DOHH2 (cell line): ENCODE measurements at regions not wholly inside any gene's neighbourhood (a gene's known extent, or its start where the extent isn't known, plus 50 kb on each side); places are given as distances from the start of the nearest gene placed in this dataset.

Experiments
- H3F3A ChIP-seq: fragments of 200-600 bp; sonication (generic), shearing (Covaris generic); 2 replicates; pipeline ENCODE4 v1.6.0; 2016; ENCODE audit warnings: antibody characterized with exemption, mild to moderate bottlenecking; ENCODE audit not compliant: control insufficient read depth, insufficient read depth
- H3K27ac ChIP-seq: fragments of 200-600 bp; sonication (generic); 2 replicates; pipeline ENCODE4 v1.5.1; 2014; ENCODE audit warnings: low read depth, mild to moderate bottlenecking, low read length, moderate library complexity
- H3K27me3 ChIP-seq: fragments of 200-600 bp; sonication (generic); 2 replicates; pipeline ENCODE4 v1.6.1; 2014; ENCODE audit warnings: mild to moderate bottlenecking, low read length, mixed read lengths; ENCODE audit not compliant: control insufficient read depth
- H3K36me3 ChIP-seq: fragments of 200-600 bp; sonication (generic); 2 replicates; pipeline ENCODE4 v1.6.1; 2014; ENCODE audit warnings: mild to moderate bottlenecking, low read length, moderate library complexity, mixed read lengths; ENCODE audit not compliant: control insufficient read depth
- H3K4me1 ChIP-seq: fragments of 200-600 bp; sonication (generic); 2 replicates; pipeline ENCODE4 v1.6.1; 2014; ENCODE audit warnings: mild to moderate bottlenecking, low read length, mixed read lengths; ENCODE audit not compliant: control insufficient read depth
- H3K4me2 ChIP-seq: fragments of 200-600 bp; sonication (generic); 2 replicates; pipeline ENCODE4 v1.6.0; 2014; ENCODE audit warnings: mild to moderate bottlenecking, low read length, moderate library complexity
- H3K4me3 ChIP-seq: fragments of 200-600 bp; sonication (generic); 2 replicates; pipeline ENCODE4 v1.5.1; 2014; ENCODE audit warnings: mild to moderate bottlenecking, low read length, mixed read lengths
- H3K79me2 ChIP-seq: fragments of 200-600 bp; sonication (generic); 2 replicates; pipeline ENCODE4 v1.6.1; 2014; ENCODE audit warnings: mild to moderate bottlenecking, low read length, mixed read lengths; ENCODE audit not compliant: control insufficient read depth
- H3K9me2 ChIP-seq: fragments of 200-600 bp; sonication (generic); replicated peaks from 2 replicates; pipeline ENCODE4 v1.6.1; 2014; ENCODE audit warnings: mild to moderate bottlenecking, low read length, mixed read lengths; ENCODE audit not compliant: control insufficient read depth
- H3K9me3 ChIP-seq: fragments of 200-600 bp; sonication (generic); 2 replicates; pipeline ENCODE4 v1.6.1; 2014; ENCODE audit warnings: antibody characterized with exemption, low read length, mixed read lengths; ENCODE audit not compliant: control insufficient read depth, insufficient read depth
- H4K20me1 ChIP-seq: fragments of 200-600 bp; sonication (generic); 2 replicates; pipeline ENCODE4 v1.6.0; 2014; ENCODE audit warnings: low read depth, mild to moderate bottlenecking, antibody characterized with exemption, low read length, moderate library complexity; ENCODE audit not compliant: control insufficient read depth, insufficient read depth
- EZH2phosphoT487 ChIP-seq: fragments of 200-600 bp; sonication (generic); IDR thresholded peaks from 2 replicates; pipeline ENCODE4 v1.6.1; 2017; ENCODE audit warnings: borderline replicate concordance, mild to moderate bottlenecking, antibody characterized with exemption, low read length, moderate library complexity, mixed read lengths
- TF ChIP-seq, protein P1 (sequence below): fragments of 200-600 bp; sonication (generic); IDR thresholded peaks from one replicate; pipeline ENCODE4 v1.5.1; 2014; ENCODE audit warnings: antibody characterized with exemption, mild to moderate bottlenecking, low read depth, low read length; ENCODE audit not compliant: poor library complexity, severe bottlenecking

DNA sequence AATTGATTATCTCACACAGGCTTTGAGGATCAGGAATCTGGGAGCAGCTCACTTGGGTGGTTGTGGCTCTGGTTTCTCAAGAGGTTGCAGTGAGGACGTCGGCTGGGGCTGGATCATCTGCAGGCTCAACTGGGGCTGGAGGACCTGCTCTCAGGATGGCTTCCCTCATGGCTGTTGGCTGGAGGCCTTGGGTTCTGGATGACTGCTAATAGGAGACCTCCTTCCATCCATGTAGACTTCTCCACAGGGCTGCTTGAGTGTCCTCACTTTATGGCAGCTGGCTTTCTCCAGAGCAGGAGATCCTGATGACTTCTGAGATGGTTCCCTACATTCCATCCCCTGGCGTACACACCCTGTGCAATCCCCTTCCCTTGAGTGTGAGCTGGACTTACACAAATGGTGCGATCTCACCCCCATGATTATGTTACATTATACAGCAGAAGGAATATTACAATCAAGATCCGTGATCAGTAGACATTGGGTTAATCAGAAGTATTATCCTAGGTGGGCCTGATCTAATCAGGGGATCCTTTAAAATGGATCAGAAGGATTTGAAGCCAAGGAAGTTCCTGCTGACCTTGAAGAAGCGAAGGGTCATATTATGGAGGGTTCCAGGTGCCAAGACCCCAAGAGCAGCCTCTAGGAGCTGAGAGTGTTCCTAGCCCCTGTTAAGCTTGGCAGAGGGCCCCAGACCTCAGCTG, 122.2 kb downstream of the CXCL12 start:
- no peaks in the 10 kb centered on the region for H3K79me2 ChIP-seq
- H3K4me1 ChIP-seq = no peaks in the 10 kb centered on the region
- no peak overlapping the region for H3K4me3 ChIP-seq
- no peak overlapping the region for H3K27ac ChIP-seq
- H3F3A ChIP-seq = no peaks in the 10 kb centered on the region
- no peaks in the 10 kb centered on the region for H3K9me2 ChIP-seq
- H3K36me3 ChIP-seq = no peaks in the 10 kb centered on the region
- no peak overlapping the region for H3K4me2 ChIP-seq
- no peaks in the 10 kb centered on the region for H3K9me3 ChIP-seq
- H4K20me1 ChIP-seq = no peaks in the 10 kb centered on the region
- no peaks in the 10 kb centered on the region for H3K27me3 ChIP-seq
- no peak for TF ChIP-seq EZH2phosphoT487
- TF ChIP-seq, protein P1, sequence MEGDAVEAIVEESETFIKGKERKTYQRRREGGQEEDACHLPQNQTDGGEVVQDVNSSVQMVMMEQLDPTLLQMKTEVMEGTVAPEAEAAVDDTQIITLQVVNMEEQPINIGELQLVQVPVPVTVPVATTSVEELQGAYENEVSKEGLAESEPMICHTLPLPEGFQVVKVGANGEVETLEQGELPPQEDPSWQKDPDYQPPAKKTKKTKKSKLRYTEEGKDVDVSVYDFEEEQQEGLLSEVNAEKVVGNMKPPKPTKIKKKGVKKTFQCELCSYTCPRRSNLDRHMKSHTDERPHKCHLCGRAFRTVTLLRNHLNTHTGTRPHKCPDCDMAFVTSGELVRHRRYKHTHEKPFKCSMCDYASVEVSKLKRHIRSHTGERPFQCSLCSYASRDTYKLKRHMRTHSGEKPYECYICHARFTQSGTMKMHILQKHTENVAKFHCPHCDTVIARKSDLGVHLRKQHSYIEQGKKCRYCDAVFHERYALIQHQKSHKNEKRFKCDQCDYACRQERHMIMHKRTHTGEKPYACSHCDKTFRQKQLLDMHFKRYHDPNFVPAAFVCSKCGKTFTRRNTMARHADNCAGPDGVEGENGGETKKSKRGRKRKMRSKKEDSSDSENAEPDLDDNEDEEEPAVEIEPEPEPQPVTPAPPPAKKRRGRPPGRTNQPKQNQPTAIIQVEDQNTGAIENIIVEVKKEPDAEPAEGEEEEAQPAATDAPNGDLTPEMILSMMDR = no peak

DNA sequence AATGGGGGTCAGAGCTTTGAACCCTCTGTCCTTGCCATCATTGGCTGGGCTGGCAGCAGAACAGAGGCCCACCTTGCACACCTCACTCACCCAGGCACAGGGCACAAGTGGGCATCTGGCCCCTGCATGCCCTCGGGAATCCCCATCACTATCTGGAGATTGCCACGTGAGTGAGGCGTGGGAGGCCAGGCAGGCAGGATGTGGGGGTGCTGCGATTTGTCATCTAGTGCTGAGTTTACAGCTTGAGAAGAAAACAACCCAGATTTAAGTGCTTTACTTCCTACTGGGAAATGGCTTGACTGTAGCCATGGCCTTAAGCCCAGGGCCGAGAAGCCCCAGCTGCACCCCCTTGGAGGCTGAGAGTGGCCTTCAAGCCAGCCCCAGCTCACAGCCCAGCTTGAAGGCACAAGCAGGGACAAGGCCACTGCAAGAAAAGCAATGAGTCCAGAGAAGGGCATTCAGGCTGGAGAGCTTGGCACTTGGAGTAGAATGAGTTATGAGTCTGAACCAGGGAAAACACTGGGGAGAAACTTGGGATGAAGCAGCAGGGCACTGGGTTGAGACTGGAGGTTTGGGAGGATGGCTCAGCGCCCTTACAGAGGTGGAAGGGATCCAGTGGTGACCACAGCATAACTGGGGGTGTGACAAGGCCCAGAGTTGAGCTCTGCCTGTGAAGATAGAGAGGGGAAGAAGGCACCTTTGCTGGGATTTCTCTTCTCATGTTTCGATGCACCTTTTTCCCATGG, 123.0 kb downstream of the CXCL12 start:
- Histone ChIP-seq H3K4me3 (no peak overlapping the region), H3K27me3 (no peaks in the 10 kb centered on the region), H3K9me2 (no peaks in the 10 kb centered on the region), H3K4me1 (no peaks in the 10 kb centered on the region), H3F3A (no peaks in the 10 kb centered on the region), H3K79me2 (no peaks in the 10 kb centered on the region), H3K4me2 (no peak overlapping the region), H3K36me3 (no peaks in the 10 kb centered on the region), H3K27ac (no peak overlapping the region), H3K9me3 (no peaks in the 10 kb centered on the region), H4K20me1 (no peaks in the 10 kb centered on the region)
- no peak for TF ChIP-seq EZH2phosphoT487
- TF ChIP-seq, protein P1 = no peak

DNA sequence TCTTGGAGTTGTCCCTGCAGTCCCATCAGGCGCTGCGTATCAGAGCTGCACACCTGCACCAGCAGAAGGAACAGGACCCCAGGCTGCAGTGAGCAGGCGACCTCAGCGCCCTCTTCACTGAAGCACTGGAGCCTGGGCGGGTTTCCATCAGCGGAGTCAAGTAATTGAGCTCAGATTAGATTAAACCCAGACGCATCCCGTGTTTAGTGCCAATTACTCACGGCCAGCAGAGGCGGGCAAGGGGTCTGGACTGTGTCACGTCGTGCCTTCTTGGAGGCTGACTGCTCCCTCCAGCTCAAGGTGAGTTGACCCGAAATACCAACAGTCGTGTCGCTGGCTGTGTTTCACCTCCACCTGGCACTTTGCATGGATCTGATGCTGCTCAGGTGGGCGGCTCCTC, 123.6 kb downstream of the CXCL12 start:
- Histone ChIP-seq H3K4me2 (no peak overlapping the region), H3K36me3 (no peaks in the 10 kb centered on the region)

More for the DNA sequence above, 123.6 kb downstream of the CXCL12 start:
- H4K20me1 ChIP-seq = no peaks in the 10 kb centered on the region
- H3K27ac ChIP-seq = no peak overlapping the region
- H3K79me2 ChIP-seq = no peaks in the 10 kb centered on the region
- no peaks in the 10 kb centered on the region for H3K4me1 ChIP-seq
- no peaks in the 10 kb centered on the region for H3K9me2 ChIP-seq
- TF ChIP-seq, protein P1 = no peak
- no peak for TF ChIP-seq EZH2phosphoT487
- H3K27me3 ChIP-seq = no peaks in the 10 kb centered on the region
- no peak overlapping the region for H3K4me3 ChIP-seq
- no peaks in the 10 kb centered on the region for H3K9me3 ChIP-seq
- no peaks in the 10 kb centered on the region for H3F3A ChIP-seq
